HS-5 (cell line): ENCODE measurements at regions not wholly inside any gene's neighbourhood (a gene's known extent, or its start where the extent isn't known, plus 50 kb on each side); places are given as distances from the start of the nearest gene placed in this dataset.

Experiments used
- DNase-seq: peaks from one replicate; pipeline ENCODE4 v3.0.0-alpha.2; 2012; ENCODE audit warnings: low read depth

- DNase-seq: no peak
Observed at GRCh38 chr3:71919572-71919971, 134.6 kb upstream of the PROK2 start.

- DNase-seq: no peak
Observed at GRCh38 chr3:71917545-71917944, 132.6 kb upstream of the PROK2 start.

- no peak for DNase-seq
Observed at GRCh38 chr3:71916747-71917369, 131.9 kb upstream of the PROK2 start.

- DNase-seq: no peak
Observed at GRCh38 chr3:71912839-71913495, 128.0 kb upstream of the PROK2 start.

GRCh38 chr3:71910108-71910507 is 125.2 kb upstream of the PROK2 start:
- no peak for DNase-seq

- no peak for DNase-seq
Observed at GRCh38 chr3:71907996-71908395, 123.0 kb upstream of the PROK2 start.

GRCh38 chr3:71906976-71907375 is 122.0 kb upstream of the PROK2 start:
- no peak for DNase-seq

- DNase-seq: no peak
Observed at GRCh38 chr3:71905426-71905825, 120.5 kb upstream of the PROK2 start.

- no peak for DNase-seq
Observed at GRCh38 chr3:71903936-71904335, 119.0 kb upstream of the PROK2 start.

GRCh38 chr3:71903112-71903495 is 118.2 kb upstream of the PROK2 start:
- no peak for DNase-seq

- no peak for DNase-seq
Observed at GRCh38 chr3:71902258-71903111, 117.5 kb upstream of the PROK2 start.

- DNase-seq: no peak
Observed at GRCh38 chr3:71901645-71902044, 116.7 kb upstream of the PROK2 start.

GRCh38 chr3:71900057-71900456 is 115.1 kb upstream of the PROK2 start:
- DNase-seq: no peak

GRCh38 chr3:71896751-71897150 is 111.8 kb upstream of the PROK2 start:
- no peak for DNase-seq

GRCh38 chr3:71893702-71894479 is 108.9 kb upstream of the PROK2 start:
- DNase-seq: no peak

- no peak for DNase-seq
Observed at GRCh38 chr3:71893122-71893521, 108.2 kb upstream of the PROK2 start.

GRCh38 chr3:71891483-71891882 is 106.5 kb upstream of the PROK2 start:
- no peak for DNase-seq

- DNase-seq: no peak
Observed at GRCh38 chr3:71890356-71890931, 105.5 kb upstream of the PROK2 start.

GRCh38 chr3:71887256-71887655 is 102.3 kb upstream of the PROK2 start:
- DNase-seq: no peak

GRCh38 chr3:71885006-71885405 is 100.1 kb upstream of the PROK2 start:
- no peak for DNase-seq

- no peak for DNase-seq
Observed at GRCh38 chr3:71881732-71882131, 96.8 kb upstream of the PROK2 start.

- no peak for DNase-seq
Observed at GRCh38 chr3:71881041-71881440, 96.1 kb upstream of the PROK2 start.
